GM13976 (cell line): ENCODE measurements at regions not wholly inside any gene's neighbourhood (a gene's known extent, or its start where the extent isn't known, plus 50 kb on each side); places are given as distances from the start of the nearest gene placed in this dataset.

Experiments used
- DNase-seq: peaks from one replicate; pipeline ENCODE4 v3.0.0; 2012; ENCODE audit warnings: low spot score
- CTCF ChIP-seq: IDR thresholded peaks from 2 replicates; pipeline ENCODE4 v1.5.1; 2012; ENCODE audit warnings: borderline replicate concordance, mild to moderate bottlenecking; ENCODE audit not compliant: insufficient read depth; ENCODE audit errors: extremely low read depth, missing control alignments, control extremely low read depth
- in situ Hi-C: fragments of 300-500 bp; cut with MboI; formaldehyde crosslinking; loops from one replicate; pipeline ENCODE4 v1.12.0; 2022; ENCODE audit warnings: low sequenced_read_pairs, mixed read lengths, inconsistent platforms; ENCODE audit not compliant: unreplicated experiment

GRCh38 chr20:17084909-17085308, 141.9 kb upstream of the PCSK2 start:
- in situ Hi-C loops = no loop called here

GRCh38 chr20:17093782-17094181, 133.1 kb upstream of the PCSK2 start:
- in situ Hi-C loops = no loop called here
- DNase-seq = no peak
- no peak for TF ChIP-seq CTCF

More at GRCh38 chr20:17084909-17085308, 141.9 kb upstream of the PCSK2 start:
- no peak for TF ChIP-seq CTCF
- DNase-seq = no peak

GRCh38 chr20:17097603-17098002, 129.2 kb upstream of the PCSK2 start:
- no peak for TF ChIP-seq CTCF
- DNase-seq = no peak
- in situ Hi-C loops = no loop called here

- in situ Hi-C loops = no loop called here
These were observed 126.3 kb upstream of the PCSK2 start for GRCh38 chr20:17100506-17100905.

GRCh38 chr20:17107127-17107526, 119.7 kb upstream of the PCSK2 start:
- DNase-seq = no peak
- no peak for TF ChIP-seq CTCF
- in situ Hi-C loops = no loop called here

More at GRCh38 chr20:17100506-17100905, 126.3 kb upstream of the PCSK2 start:
- DNase-seq = no peak
- no peak for TF ChIP-seq CTCF

- DNase-seq = no peak
- no peak for TF ChIP-seq CTCF
- in situ Hi-C loops = no loop called here
These were observed 117.9 kb upstream of the PCSK2 start for GRCh38 chr20:17108896-17109295.

GRCh38 chr20:17109307-17109706, 117.5 kb upstream of the PCSK2 start:
- TF ChIP-seq CTCF = no peak
- DNase-seq = no peak
- in situ Hi-C loops = no loop called here
